Common myeloid progenitor, CD34-positive (primary cell): ENCODE measurements at regions not wholly inside any gene's neighbourhood (a gene's known extent, or its start where the extent isn't known, plus 50 kb on each side); places are given as distances from the start of the nearest gene placed in this dataset.

Experiments
- CTCF ChIA-PET: fragments of 350-600 bp; sonication (Branson Sonifier 250); formaldehyde crosslinking; loops from one replicate; lab custom pipeline; 2021; ENCODE audit warnings: antibody characterized with exemption; lab: Charles Lee
- POLR2A ChIA-PET: fragments of 350-600 bp; sonication (Branson Sonifier 250); formaldehyde crosslinking; loops from one replicate; lab custom pipeline; 2021; ENCODE audit warnings: antibody characterized with exemption; lab: Charles Lee
- DNase-seq, 3 donors: peaks; one replicate each; pipeline versions ENCODE4 v3.0.0 to v3.0.0-alpha.2; 2013
- H3K27ac ChIP-seq, 2 experiments: 1 replicate in 1 of 2; 2 replicates in 1 of 2; pipeline ENCODE4 v1.7.0; 2013; ENCODE audit warnings: inconsistent platforms in 2 of 2, low read length in 2 of 2, mild to moderate bottlenecking in 2 of 2, low read depth in 1 of 2, moderate library complexity in 1 of 2; ENCODE audit not compliant: severe bottlenecking in 2 of 2, insufficient read depth in 1 of 2, poor library complexity in 1 of 2
- H3K27me3 ChIP-seq, 5 experiments: replicated peaks in 2 of 5; 1 replicate in 3 of 5; 2 replicates in 2 of 5; pipeline versions ENCODE4 v1.6.1 to v1.7.0; 2013; ENCODE audit warnings: low read length in 4 of 5, mild to moderate bottlenecking in 2 of 5, moderate library complexity in 2 of 5, inconsistent platforms in 1 of 5; ENCODE audit not compliant: insufficient read depth in 5 of 5, control insufficient read depth in 4 of 5
- H3K36me3 ChIP-seq, 4 experiments: 1 replicate in 2 of 4; 2 replicates in 2 of 4; pipeline versions ENCODE4 v1.6.1 to v1.7.0; 2013; ENCODE audit warnings: low read length in 3 of 4, control low read depth in 1 of 4, mild to moderate bottlenecking in 1 of 4; ENCODE audit not compliant: control insufficient read depth in 4 of 4, insufficient read depth in 4 of 4
- H3K4me1 ChIP-seq, 4 experiments: 1 replicate in 3 of 4; 2 replicates in 1 of 4; pipeline versions ENCODE4 v1.6.1 to v1.7.1; 2013; ENCODE audit warnings: low read length in 3 of 4, mild to moderate bottlenecking in 3 of 4, control low read depth in 1 of 4, inconsistent platforms in 1 of 4, moderate library complexity in 1 of 4; ENCODE audit not compliant: control insufficient read depth in 4 of 4, insufficient read depth in 4 of 4; ENCODE audit errors: control extremely low read depth in 1 of 4
- H3K4me3 ChIP-seq, 7 experiments: 1 replicate in 4 of 7; 2 replicates in 3 of 7; pipeline versions ENCODE4 v1.5.1 to v1.7.0; 2013; ENCODE audit warnings: mild to moderate bottlenecking in 7 of 7, low read length in 6 of 7, moderate library complexity in 6 of 7, inconsistent platforms in 2 of 7, low read depth in 2 of 7, control low read depth in 1 of 7; ENCODE audit not compliant: insufficient read depth in 4 of 7, control insufficient read depth in 1 of 7; ENCODE audit errors: extremely low read depth in 1 of 7
- H3K9me3 ChIP-seq, 5 experiments: 1 replicate in 4 of 5; 2 replicates in 1 of 5; pipeline versions ENCODE4 v1.6.1 to v1.7.1; 2013; ENCODE audit warnings: low read length in 4 of 5, mild to moderate bottlenecking in 2 of 5, inconsistent platforms in 1 of 5, low read depth in 1 of 5, moderate library complexity in 1 of 5; ENCODE audit not compliant: control insufficient read depth in 4 of 5, insufficient read depth in 2 of 5; ENCODE audit errors: control extremely low read depth in 1 of 5
- WGBS: methylation state at CpG from one replicate; pipeline ENCODE4 v1.1.5; 2013; ENCODE audit not compliant: insufficient coverage; 5-methylcytosine and 5-hydroxymethylcytosine counted together

DNA sequence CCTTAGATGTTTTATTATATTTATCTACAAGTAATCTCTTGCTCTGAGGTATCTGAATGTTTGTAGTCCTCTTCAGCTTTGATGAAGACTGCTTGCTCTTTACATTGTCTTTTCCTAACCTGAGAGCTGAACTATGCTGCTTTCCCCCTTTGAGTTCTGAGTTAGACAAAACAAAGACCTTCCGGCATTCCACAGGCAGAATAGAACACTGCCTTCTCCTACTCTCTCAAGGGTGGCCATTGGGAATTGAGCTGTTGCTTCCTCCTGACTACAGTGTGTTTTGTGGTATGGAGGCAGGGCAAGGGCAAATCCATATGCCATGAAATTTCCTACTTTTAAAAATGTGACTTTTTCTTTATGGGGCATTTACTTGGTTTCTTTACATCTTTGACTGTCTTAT lies 841.0 kb downstream of the FAM133A start:
- Histone ChIP-seq H3K36me3 (no peaks in the 10 kb centered on the region), H3K27me3 (no peaks in the 10 kb centered on the region), H3K9me3 (no peaks in the 10 kb centered on the region), H3K27ac (no peak overlapping the region), H3K4me3 (no peak overlapping the region), H3K4me1 (no peaks in the 10 kb centered on the region)
- no peak for DNase-seq
- ChIA-PET POLR2A (no interaction called here), CTCF (interaction anchor here (0.6 kb wide), 1 partner anchor 155 kb away, joined by 5 read pairs; no protein-coding TSS in a partner anchor)
- no CpG with 5 or more reads among the region's 1 CpG for WGBS

DNA sequence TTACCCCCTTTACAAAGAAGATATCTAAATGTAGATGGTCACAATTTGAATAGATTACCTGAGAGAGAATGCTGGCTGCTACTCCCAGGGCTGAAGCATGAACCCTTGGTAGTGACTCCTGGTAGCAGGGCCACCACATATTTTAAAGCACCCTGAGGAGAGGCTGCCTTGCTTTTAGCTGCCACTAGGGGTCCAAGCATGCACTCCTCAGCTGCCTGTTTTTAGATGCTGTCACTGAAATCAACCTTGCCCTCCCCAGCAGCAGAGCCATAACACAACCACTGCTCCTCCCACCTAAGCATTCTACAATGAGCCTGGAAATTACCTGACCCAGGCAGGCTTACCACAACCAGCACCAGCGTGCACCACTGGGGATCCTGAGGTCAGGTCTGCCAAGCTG lies 850.9 kb downstream of the FAM133A start:
- H3K36me3 ChIP-seq, result no peaks in the 10 kb centered on the region
- no peaks in the 10 kb centered on the region for H3K27me3 ChIP-seq
- CTCF ChIA-PET, result no interaction called here
- no peak for DNase-seq
- H3K4me1 ChIP-seq, result no peaks in the 10 kb centered on the region
- H3K4me3 ChIP-seq, result no peak overlapping the region
- H3K9me3 ChIP-seq, result peaks cover 0 to 4% (median 0%) of the 10 kb centered on the region in 5 experiments
- POLR2A ChIA-PET, result no interaction called here
- H3K27ac ChIP-seq, result no peak overlapping the region
- no CpG with 5 or more reads among the region's 1 CpG for WGBS

DNA sequence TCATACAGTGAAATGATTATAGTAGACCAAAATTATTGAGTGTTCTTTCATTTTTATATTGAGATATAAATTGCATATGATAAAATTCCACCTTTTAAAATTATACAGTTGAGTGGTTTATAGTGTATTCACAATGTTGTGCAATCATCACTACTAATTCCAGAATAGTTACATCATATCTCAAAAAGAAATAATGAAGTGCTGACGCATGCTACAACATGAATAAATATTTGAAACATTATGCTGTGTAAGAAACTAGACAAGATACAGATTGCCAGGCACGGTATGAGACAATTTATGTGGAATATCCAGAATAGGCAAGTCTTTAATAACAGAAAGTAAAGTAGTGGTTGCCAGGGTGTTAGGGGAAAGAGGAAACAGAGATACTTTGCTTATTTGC lies 871.7 kb downstream of the FAM133A start:
- CTCF ChIA-PET, result no interaction called here
- Histone ChIP-seq H3K27ac (no peak overlapping the region), H3K4me3 (no peak overlapping the region), H3K36me3 (no peaks in the 10 kb centered on the region), H3K27me3 (no peaks in the 10 kb centered on the region), H3K4me1 (no peaks in the 10 kb centered on the region), H3K9me3 (no peaks in the 10 kb centered on the region)
- no CpG with 5 or more reads among the region's 2 CpGs for WGBS
- DNase-seq, result no peak
- POLR2A ChIA-PET, result no interaction called here

DNA sequence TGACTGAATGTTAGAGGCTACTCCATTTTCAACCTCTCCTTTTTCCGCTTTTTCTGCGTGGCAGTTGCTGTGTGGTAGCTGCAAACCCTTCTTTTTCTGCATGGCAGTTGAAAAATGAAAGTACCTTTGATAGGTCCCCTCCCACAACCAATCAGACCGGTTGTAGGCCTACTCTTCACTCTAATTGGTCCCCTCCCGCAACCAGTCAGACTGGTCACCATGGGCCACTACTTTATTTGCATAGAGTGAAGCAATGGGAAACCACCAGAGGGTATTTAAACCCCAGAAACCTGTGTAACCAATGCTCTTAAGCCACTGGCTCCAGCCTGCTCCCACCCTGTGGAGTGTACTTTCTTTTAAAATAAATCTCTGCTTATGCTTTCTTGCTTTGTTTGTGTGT lies 877.8 kb downstream of the FAM133A start:
- no peaks in the 10 kb centered on the region for H3K36me3 ChIP-seq
- no peak for DNase-seq
- H3K27ac ChIP-seq, result no peak overlapping the region
- 94% methylated on average over 4 of the region's 4 CpGs for WGBS
- H3K27me3 ChIP-seq, result no peaks in the 10 kb centered on the region
- H3K4me1 ChIP-seq, result no peaks in the 10 kb centered on the region
- no peak overlapping the region for H3K4me3 ChIP-seq
- POLR2A ChIA-PET, result no interaction called here
- H3K9me3 ChIP-seq, result no peaks in the 10 kb centered on the region
- CTCF ChIA-PET, result no interaction called here

DNA sequence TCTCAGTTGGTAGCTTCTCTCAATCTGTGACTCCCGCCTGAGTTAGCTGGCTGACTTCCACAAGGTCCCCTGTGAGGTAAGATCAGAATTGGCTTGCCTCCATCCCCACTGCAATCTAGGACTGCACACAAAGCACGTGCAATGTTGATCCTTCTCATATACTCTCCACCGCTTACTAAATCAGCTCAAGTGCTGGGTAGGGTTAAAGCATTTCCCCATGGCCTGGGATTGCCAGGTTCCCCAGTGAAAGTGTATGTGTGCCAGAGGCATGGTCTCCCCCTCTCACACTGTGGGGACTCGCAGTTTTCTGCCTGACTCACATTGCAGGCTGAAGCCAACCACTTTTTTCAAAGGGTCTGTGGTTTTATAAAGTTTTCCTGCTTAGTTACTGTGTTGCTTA lies 886.9 kb downstream of the FAM133A start:
- Histone ChIP-seq H3K36me3 (no peaks in the 10 kb centered on the region), H3K27me3 (no peaks in the 10 kb centered on the region), H3K4me3 (no peak overlapping the region), H3K4me1 (no peaks in the 10 kb centered on the region), H3K27ac (no peak overlapping the region), H3K9me3 (no peaks in the 10 kb centered on the region)
- ChIA-PET POLR2A (interaction anchor here (0.7 kb wide), 1 partner anchor 45 kb away, joined by 3 read pairs; no protein-coding TSS in a partner anchor), CTCF (no interaction called here)
- DNase-seq, result no peak
- WGBS, result 86% methylated on average over 4 of the region's 4 CpGs

DNA sequence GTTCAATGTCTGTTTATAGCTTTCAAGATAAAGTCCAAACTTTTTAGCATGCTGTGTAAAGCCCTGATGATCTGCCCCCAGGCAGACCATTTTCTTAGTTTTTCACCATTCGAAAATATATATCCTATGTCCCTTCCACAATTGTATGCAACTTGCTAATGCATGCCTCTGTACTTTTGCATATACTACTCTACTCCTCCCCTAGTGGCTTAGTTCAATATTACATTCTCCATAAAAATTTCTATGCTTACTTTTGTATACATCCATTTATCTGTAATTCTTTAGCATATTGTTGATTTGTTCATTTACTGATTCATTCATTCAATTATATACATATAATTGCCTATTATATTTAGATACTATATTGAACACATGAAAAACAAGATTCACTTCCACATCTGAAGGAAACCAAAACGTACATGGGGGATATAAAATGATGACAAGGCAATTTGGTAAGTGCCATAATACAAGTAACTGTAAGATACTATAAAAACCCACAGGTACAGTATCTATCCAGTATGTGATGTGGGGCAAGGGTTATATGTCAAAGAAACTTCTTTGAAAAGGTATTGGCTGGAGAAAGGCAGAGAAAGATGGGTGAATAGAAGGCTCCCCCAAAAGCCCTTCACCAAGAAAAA lies 902.5 kb downstream of the FAM133A start:
- ChIA-PET POLR2A (no interaction called here), CTCF (no interaction called here)
- Histone ChIP-seq H3K9me3 (no peaks in the 10 kb centered on the region), H3K4me1 (no peaks in the 10 kb centered on the region), H3K36me3 (no peaks in the 10 kb centered on the region), H3K4me3 (no peak overlapping the region), H3K27me3 (peaks cover 0 to 2% (median 0%) of the 10 kb centered on the region in 5 experiments), H3K27ac (no peak overlapping the region)
- 100% methylated on average over 1 of the region's 2 CpGs for WGBS
- DNase-seq, result no peak

DNA sequence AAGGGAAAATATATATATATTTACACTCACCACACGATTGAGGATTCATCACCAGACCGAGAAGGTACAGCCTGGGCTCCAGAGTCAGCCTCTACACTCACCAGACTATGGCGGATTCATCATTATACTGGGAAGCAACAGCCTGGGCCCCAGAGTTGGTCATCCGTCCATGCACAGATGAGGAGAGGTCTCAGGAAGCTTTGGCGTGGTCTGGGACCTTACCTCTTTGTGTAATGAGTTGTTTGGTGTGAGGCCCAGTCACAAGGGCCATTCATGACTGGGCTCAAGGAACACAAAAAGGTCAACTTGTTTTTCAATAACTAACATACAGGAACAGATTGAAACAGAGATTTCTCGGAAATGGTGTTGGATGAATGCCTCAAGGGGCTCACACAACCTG lies 926.1 kb downstream of the FAM133A start:
- 100% methylated on average over 1 of the region's 6 CpGs for WGBS

More for the DNA sequence above, 926.1 kb downstream of the FAM133A start:
- H3K4me1 ChIP-seq, result no peaks in the 10 kb centered on the region
- H3K27ac ChIP-seq, result no peak overlapping the region
- DNase-seq, result no peak
- no peak overlapping the region for H3K4me3 ChIP-seq
- no peaks in the 10 kb centered on the region for H3K36me3 ChIP-seq
- POLR2A ChIA-PET, result no interaction called here
- no peaks in the 10 kb centered on the region for H3K27me3 ChIP-seq
- CTCF ChIA-PET, result no interaction called here
- no peaks in the 10 kb centered on the region for H3K9me3 ChIP-seq
